GM12878 (cell line): ENCODE measurements at regions not wholly inside any gene's neighbourhood (a gene's known extent, or its start where the extent isn't known, plus 50 kb on each side); places are given as distances from the start of the nearest gene placed in this dataset.

Source experiments
- CREB1 ChIP-seq: IDR thresholded peaks from 2 replicates; pipeline ENCODE4 v1.6.1; 2012; ENCODE audit warnings: low read depth, mild to moderate bottlenecking, inconsistent platforms
- CUX1 ChIP-seq: IDR thresholded peaks from 2 replicates; pipeline ENCODE4 v1.6.1; 2012; ENCODE audit warnings: improper control_type of control experiment, low read depth, low read length; ENCODE audit not compliant: insufficient replicate concordance
- EED ChIP-seq: sonication (generic); IDR thresholded peaks from 2 replicates; pipeline ENCODE4 v1.6.1; 2016; ENCODE audit warnings: antibody characterized with exemption, low read depth
- MLLT1 ChIP-seq: fragments of 450-650 bp; IDR thresholded peaks from 2 replicates; pipeline ENCODE4 v1.6.1; 2016; ENCODE audit warnings: mild to moderate bottlenecking
- NR2C2 ChIP-seq: IDR thresholded peaks from 2 replicates; pipeline ENCODE4 v1.6.1; 2011; ENCODE audit warnings: borderline replicate concordance, low read depth; ENCODE audit not compliant: control insufficient read depth, insufficient read length

- TF ChIP-seq MLLT1 (no peak), EED (no peak), CREB1 (no peak), CUX1 (no peak), NR2C2 (no peak)
Observed at GRCh38 chr4:8528713-8529112, 51.5 kb upstream of the GPR78 start (continued).
